ENCODE measurements at regions not wholly inside any gene's neighbourhood (a gene's known extent, or its start where the extent isn't known, plus 50 kb on each side); places are given as distances from the start of the nearest gene placed in this dataset.

DNA sequence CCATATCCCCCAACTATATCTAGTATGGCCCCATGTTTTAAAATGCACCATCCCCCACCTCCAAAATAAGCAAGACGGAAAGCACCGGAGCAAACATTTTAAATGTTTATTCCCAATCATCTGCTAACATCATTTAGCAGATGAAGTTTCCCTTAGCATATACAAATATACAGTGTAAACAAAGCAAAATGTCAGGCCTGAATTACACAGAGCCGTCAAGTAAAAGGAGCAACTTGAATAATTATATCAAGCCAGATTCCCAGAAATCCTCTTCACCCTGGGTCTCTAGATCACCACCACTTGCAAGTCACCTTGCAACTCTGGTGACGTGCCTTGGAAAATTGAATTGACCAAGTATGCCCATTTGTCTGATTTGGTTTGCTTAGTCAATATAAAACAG, 91.6 kb upstream of the COL1A2 start:
- Histone ChIP-seq H2AFZ (no peak overlapping the region), H3F3A (ENCODE audit: insufficient read depth, low read depth) (peaks cover 6% of the 10 kb centered on the region; the same call in 1 of the 2 replicates), H3K4me2 (no peak overlapping the region), H3K9me3 (ENCODE audit: insufficient read depth, low read depth) (peaks cover 9% of the 10 kb centered on the region; the same call in 1 of the 2 replicates), H3K27ac (no peak overlapping the region), H3K4me1 (replicated peaks; ENCODE audit: insufficient read depth) (peaks cover 36% of the 10 kb centered on the region), H3K79me2 (ENCODE audit: low read depth) (no peaks in the 10 kb centered on the region), H3K36me3 (ENCODE audit: low read depth) (no peaks in the 10 kb centered on the region), H4K20me1 (ENCODE audit: insufficient read depth) (no peaks in the 10 kb centered on the region), H3K27me3 (ENCODE audit: insufficient read depth, low read depth) (no peaks in the 10 kb centered on the region), H3K9me2 (ENCODE audit: insufficient read depth) (no peaks in the 10 kb centered on the region), H3K4me3 (no peak overlapping the region)
- no peak for DNase-seq
- ChIA-PET CTCF (no interaction called here), POLR2A (ENCODE audit: unreplicated experiment) (no interaction called here)
- intact Hi-C loops (cut with micrococcal nuclease; ENCODE audit: unreplicated experiment): loop anchor here (5.0 kb wide), 1 partner anchor 279 kb away; no protein-coding TSS in a partner anchor
- no peak for TF ChIP-seq EZH2 (IDR thresholded peaks at IDR 0.05; ENCODE audit: low read depth)
- TF ChIP-seq, protein P1, sequence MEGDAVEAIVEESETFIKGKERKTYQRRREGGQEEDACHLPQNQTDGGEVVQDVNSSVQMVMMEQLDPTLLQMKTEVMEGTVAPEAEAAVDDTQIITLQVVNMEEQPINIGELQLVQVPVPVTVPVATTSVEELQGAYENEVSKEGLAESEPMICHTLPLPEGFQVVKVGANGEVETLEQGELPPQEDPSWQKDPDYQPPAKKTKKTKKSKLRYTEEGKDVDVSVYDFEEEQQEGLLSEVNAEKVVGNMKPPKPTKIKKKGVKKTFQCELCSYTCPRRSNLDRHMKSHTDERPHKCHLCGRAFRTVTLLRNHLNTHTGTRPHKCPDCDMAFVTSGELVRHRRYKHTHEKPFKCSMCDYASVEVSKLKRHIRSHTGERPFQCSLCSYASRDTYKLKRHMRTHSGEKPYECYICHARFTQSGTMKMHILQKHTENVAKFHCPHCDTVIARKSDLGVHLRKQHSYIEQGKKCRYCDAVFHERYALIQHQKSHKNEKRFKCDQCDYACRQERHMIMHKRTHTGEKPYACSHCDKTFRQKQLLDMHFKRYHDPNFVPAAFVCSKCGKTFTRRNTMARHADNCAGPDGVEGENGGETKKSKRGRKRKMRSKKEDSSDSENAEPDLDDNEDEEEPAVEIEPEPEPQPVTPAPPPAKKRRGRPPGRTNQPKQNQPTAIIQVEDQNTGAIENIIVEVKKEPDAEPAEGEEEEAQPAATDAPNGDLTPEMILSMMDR (conservative IDR thresholded peaks at IDR 0.05): no peak
- BruUV-seq (replicated peaks): no TSS peak

DNA sequence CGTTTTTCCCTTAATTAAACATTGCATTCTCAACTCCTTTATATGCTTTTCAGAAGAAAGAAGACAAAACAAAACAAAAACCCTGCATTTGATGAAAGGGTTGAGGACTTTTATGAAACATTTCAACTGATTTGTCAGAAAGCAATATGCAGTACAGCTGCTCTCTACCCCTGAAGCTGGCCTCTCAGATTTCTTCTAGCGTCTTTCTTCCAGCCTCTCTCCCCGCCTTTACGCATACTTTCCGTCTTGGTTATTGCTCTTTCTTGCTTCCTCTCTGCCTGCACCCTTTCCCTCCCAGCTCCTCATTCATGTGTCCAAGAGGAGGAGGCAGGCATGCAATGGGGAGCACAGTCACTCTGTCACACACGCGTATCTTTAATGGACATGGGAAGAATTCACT, 91.0 kb upstream of the COL1A2 start:
- Histone ChIP-seq H3K4me3 (no peak overlapping the region), H4K20me1 (ENCODE audit: insufficient read depth) (no peaks in the 10 kb centered on the region), H3K27ac (no peak overlapping the region), H3K9me3 (ENCODE audit: insufficient read depth, low read depth) (peaks cover 9% of the 10 kb centered on the region; the same call in 1 of the 2 replicates), H3K4me2 (no peak overlapping the region), H3K4me1 (replicated peaks; ENCODE audit: insufficient read depth) (peaks cover 36% of the 10 kb centered on the region), H2AFZ (no peak overlapping the region), H3K9me2 (ENCODE audit: insufficient read depth) (no peaks in the 10 kb centered on the region), H3K27me3 (ENCODE audit: insufficient read depth, low read depth) (no peaks in the 10 kb centered on the region), H3K36me3 (ENCODE audit: low read depth) (no peaks in the 10 kb centered on the region), H3K79me2 (ENCODE audit: low read depth) (no peaks in the 10 kb centered on the region), H3F3A (ENCODE audit: insufficient read depth, low read depth) (peaks cover 6% of the 10 kb centered on the region; the same call in 1 of the 2 replicates)
- TF ChIP-seq EZH2 (IDR thresholded peaks at IDR 0.05; ENCODE audit: low read depth): no peak
- TF ChIP-seq, protein P1 (conservative IDR thresholded peaks at IDR 0.05): no peak
- CTCF ChIA-PET: no interaction called here
- DNase-seq: no peak
- POLR2A ChIA-PET (ENCODE audit: unreplicated experiment): no interaction called here
- no TSS peak for BruUV-seq (replicated peaks)
- intact Hi-C loops (cut with micrococcal nuclease; ENCODE audit: unreplicated experiment): loop anchor here (5.0 kb wide), 1 partner anchor 279 kb away; no protein-coding TSS in a partner anchor

DNA sequence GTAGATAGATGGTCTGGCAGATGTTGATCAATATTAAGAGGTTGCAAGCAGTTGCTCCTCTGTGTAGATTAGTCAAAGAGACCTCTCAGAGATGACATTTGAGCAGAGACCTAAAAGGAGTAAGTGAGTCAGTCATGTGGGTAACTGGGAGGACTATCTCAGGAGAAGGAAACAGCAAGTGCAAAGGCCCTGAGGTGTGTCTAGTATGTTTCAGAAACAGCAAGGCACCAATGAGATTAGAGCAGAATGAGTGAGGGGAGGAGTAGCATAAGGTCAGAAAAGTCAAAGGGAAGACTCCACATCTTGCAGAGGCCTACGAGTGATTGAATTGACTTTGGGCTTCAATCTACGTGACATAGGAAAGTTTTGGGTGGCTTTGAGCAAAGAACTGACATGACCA, 89.8 kb upstream of the COL1A2 start:
- Histone ChIP-seq H3F3A (ENCODE audit: insufficient read depth, low read depth) (peaks cover 6% of the 10 kb centered on the region; the same call in 1 of the 2 replicates), H3K4me1 (replicated peaks; ENCODE audit: insufficient read depth) (peaks cover 36% of the 10 kb centered on the region), H3K9me3 (ENCODE audit: insufficient read depth, low read depth) (peaks cover 9% of the 10 kb centered on the region; the same call in 1 of the 2 replicates), H3K4me3 (no peak overlapping the region), H2AFZ (no peak overlapping the region), H3K4me2 (no peak overlapping the region), H3K79me2 (ENCODE audit: low read depth) (no peaks in the 10 kb centered on the region), H3K9me2 (ENCODE audit: insufficient read depth) (no peaks in the 10 kb centered on the region), H3K27ac (no peak overlapping the region), H3K36me3 (ENCODE audit: low read depth) (no peaks in the 10 kb centered on the region), H4K20me1 (ENCODE audit: insufficient read depth) (no peaks in the 10 kb centered on the region), H3K27me3 (ENCODE audit: insufficient read depth, low read depth) (no peaks in the 10 kb centered on the region)
- DNase-seq: no peak
- intact Hi-C loops (cut with micrococcal nuclease; ENCODE audit: unreplicated experiment): loop anchor here (5.0 kb wide), 1 partner anchor 277 kb away; no protein-coding TSS in a partner anchor
- POLR2A ChIA-PET (ENCODE audit: unreplicated experiment): no interaction called here
- TF ChIP-seq, protein P1 (conservative IDR thresholded peaks at IDR 0.05): no peak
- no peak for TF ChIP-seq EZH2 (IDR thresholded peaks at IDR 0.05; ENCODE audit: low read depth)
- no TSS peak for BruUV-seq (replicated peaks)
- CTCF ChIA-PET: no interaction called here
